ENCODE measurements at regions not wholly inside any gene's neighbourhood (a gene's known extent, or its start where the extent isn't known, plus 50 kb on each side); places are given as distances from the start of the nearest gene placed in this dataset.

DNA sequence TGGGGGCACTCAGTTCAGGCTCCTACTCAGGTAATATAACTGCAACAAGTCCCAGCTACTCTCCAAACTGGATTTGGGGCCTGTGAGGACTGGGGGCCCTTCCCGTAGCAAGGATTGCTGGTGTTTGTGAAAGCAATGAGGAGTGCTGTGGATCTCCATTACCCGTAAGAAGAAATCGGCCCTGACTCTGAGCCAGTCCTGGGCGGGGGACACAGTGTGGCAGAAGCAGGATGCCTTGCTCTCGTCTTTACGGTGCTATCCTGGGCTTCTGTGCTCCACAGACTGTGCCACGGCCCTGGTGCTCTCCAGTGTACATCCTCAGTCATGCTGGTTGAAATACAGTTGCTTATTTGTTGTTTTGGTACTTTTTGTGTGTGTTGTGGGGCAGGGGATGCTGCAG, 172.9 kb downstream of the NDUFA10 start:
- H3K4me1 Mint-ChIP-seq (ENCODE audit: low read depth), result no peaks in the 10 kb centered on the region
- H3K36me3 Mint-ChIP-seq (ENCODE audit: low read depth), result no peaks in the 10 kb centered on the region
- peaks cover 24% of the 10 kb centered on the region for H3K27me3 Mint-ChIP-seq
- H3K9me3 ChIP-seq (ENCODE audit: control insufficient read depth in 1 of 2, insufficient read depth in 1 of 2, low read length in 2 of 2), result peaks cover 11 to 18% of the 10 kb centered on the region in 2 experiments
- no peak for ATAC-seq (ENCODE audit: poor library complexity)
- no peak for DNase-seq
- peaks cover 11% of the 10 kb centered on the region for H3K9me3 Mint-ChIP-seq
- no peak overlapping the region for H3K27ac ChIP-seq (ENCODE audit: low read depth in 1 of 2, low read length in 2 of 2)
- no peaks in the 10 kb centered on the region for H3K36me3 ChIP-seq (ENCODE audit: insufficient read depth, low read length)
- ChIA-PET CTCF (no interaction called here), POLR2A (no interaction called here)
- H3K27me3 ChIP-seq (ENCODE audit: control insufficient read depth in 1 of 2, insufficient read depth in 2 of 2, low read length in 2 of 2), result peaks cover 0 to 5% of the 10 kb centered on the region in 2 experiments
- no peaks in the 10 kb centered on the region for H3K4me1 ChIP-seq (ENCODE audit: insufficient read depth, low read length)
- no peak overlapping the region for H3K4me3 Mint-ChIP-seq
- H3K4me3 ChIP-seq (ENCODE audit: low read length), result no peak overlapping the region
- no peak overlapping the region for H3K27ac Mint-ChIP-seq
- TF ChIP-seq, protein P1, sequence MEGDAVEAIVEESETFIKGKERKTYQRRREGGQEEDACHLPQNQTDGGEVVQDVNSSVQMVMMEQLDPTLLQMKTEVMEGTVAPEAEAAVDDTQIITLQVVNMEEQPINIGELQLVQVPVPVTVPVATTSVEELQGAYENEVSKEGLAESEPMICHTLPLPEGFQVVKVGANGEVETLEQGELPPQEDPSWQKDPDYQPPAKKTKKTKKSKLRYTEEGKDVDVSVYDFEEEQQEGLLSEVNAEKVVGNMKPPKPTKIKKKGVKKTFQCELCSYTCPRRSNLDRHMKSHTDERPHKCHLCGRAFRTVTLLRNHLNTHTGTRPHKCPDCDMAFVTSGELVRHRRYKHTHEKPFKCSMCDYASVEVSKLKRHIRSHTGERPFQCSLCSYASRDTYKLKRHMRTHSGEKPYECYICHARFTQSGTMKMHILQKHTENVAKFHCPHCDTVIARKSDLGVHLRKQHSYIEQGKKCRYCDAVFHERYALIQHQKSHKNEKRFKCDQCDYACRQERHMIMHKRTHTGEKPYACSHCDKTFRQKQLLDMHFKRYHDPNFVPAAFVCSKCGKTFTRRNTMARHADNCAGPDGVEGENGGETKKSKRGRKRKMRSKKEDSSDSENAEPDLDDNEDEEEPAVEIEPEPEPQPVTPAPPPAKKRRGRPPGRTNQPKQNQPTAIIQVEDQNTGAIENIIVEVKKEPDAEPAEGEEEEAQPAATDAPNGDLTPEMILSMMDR (IDR thresholded peaks at IDR 0.05), result no peak
- intact Hi-C loops (cut with DNase I, micrococcal nuclease), result no loop called here

DNA sequence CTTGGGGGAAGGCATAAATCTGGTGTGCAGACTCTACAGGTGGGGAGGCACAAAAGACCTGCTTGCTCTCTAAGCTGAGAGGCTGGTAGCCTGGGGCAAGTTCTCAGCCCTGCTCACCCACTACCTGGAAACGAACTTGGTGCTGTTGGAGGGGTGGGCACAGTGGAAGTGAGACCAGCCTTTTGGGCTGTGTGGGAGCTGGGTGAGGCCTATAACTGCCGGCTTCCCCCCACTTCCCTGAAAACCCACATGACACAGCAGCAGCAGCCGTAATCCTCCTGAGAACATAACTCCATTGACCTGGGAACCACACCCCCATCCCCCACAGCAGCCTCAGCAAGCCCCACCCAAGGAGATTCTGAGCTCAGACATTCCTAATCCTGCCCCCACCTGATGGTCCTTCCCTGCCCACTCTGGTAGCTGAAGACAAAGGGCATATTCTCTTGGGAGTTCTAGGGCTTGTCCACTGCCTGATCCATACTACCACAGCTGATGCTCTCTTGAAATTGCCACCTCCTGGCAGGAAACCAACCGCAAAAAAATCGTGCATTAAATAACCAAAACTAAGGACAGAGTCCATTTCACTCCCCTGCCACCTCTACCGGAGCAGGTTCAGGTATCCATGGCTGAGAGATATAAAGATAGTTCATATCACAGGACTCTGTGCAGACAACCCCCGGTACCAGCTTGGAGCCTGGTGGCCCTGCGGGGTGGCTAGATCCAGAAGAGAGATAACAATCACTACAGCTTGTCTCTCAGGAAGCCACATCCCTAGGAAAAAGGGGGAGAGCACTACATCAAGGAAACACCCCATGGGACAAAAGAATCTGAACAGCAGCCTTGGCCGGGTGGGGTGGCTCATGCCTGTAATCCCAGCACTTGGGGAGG, 178.1 kb downstream of the NDUFA10 start:
- H3K36me3 Mint-ChIP-seq (ENCODE audit: low read depth), result no peaks in the 10 kb centered on the region
- H3K27me3 Mint-ChIP-seq, result peaks cover 21% of the 10 kb centered on the region
- TF ChIP-seq, protein P1 (IDR thresholded peaks at IDR 0.05), result no peak
- ATAC-seq (ENCODE audit: poor library complexity) (no peak), DNase-seq (no peak)
- Histone ChIP-seq H3K27ac (ENCODE audit: low read depth in 1 of 2, low read length in 2 of 2) (no peak overlapping the region), H3K4me1 (ENCODE audit: insufficient read depth, low read length) (peaks cover 4% of the 10 kb centered on the region), H3K4me3 (ENCODE audit: low read length) (no peak overlapping the region), H3K27me3 (ENCODE audit: control insufficient read depth in 1 of 2, insufficient read depth in 2 of 2, low read length in 2 of 2) (no peaks in the 10 kb centered on the region), H3K36me3 (ENCODE audit: insufficient read depth, low read length) (no peaks in the 10 kb centered on the region), H3K9me3 (ENCODE audit: control insufficient read depth in 1 of 2, insufficient read depth in 1 of 2, low read length in 2 of 2) (peaks cover 8 to 18% of the 10 kb centered on the region in 2 experiments)
- no peak overlapping the region for H3K4me3 Mint-ChIP-seq
- POLR2A ChIA-PET, result no interaction called here
- CTCF ChIA-PET, result no interaction called here
- intact Hi-C loops (cut with DNase I, micrococcal nuclease), result no loop called here
- H3K4me1 Mint-ChIP-seq (ENCODE audit: low read depth), result no peaks in the 10 kb centered on the region
- H3K27ac Mint-ChIP-seq, result no peak overlapping the region
- peaks cover 19% of the 10 kb centered on the region for H3K9me3 Mint-ChIP-seq

DNA sequence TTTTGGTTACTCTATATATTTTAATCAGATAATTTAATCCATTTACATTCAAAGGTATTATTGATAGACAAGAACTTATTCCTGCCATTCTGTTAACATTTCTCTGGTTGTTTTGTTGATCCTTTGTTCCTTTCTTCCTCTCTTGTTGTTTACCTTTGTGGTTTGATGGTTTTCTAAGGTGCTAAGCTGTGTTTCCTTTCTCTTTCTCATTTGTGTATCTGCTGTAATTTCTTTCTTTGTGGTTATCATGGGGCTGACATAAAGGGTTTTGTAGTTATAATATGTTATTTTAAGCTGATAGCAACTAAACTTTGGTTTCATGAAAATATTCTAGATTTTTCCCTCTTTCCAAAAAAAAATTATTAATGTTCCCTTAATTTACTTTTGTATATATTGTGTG, 179.2 kb downstream of the NDUFA10 start:
- no peak overlapping the region for H3K27ac Mint-ChIP-seq

More for the DNA sequence above, 179.2 kb downstream of the NDUFA10 start:
- Histone ChIP-seq H3K9me3 (ENCODE audit: control insufficient read depth in 1 of 2, insufficient read depth in 1 of 2, low read length in 2 of 2) (peaks cover 0 to 10% of the 10 kb centered on the region in 2 experiments), H3K4me1 (ENCODE audit: insufficient read depth, low read length) (peaks cover 4% of the 10 kb centered on the region), H3K36me3 (ENCODE audit: insufficient read depth, low read length) (no peaks in the 10 kb centered on the region), H3K27ac (ENCODE audit: low read depth in 1 of 2, low read length in 2 of 2) (no peak overlapping the region), H3K4me3 (ENCODE audit: low read length) (no peak overlapping the region), H3K27me3 (ENCODE audit: control insufficient read depth in 1 of 2, insufficient read depth in 2 of 2, low read length in 2 of 2) (no peaks in the 10 kb centered on the region)
- H3K36me3 Mint-ChIP-seq (ENCODE audit: low read depth), result no peaks in the 10 kb centered on the region
- POLR2A ChIA-PET, result interaction anchor here (0.7 kb wide), 1 partner anchor 958 kb away, joined by 3 read pairs; no protein-coding TSS in a partner anchor
- intact Hi-C loops (cut with DNase I, micrococcal nuclease), result no loop called here
- peaks cover 19% of the 10 kb centered on the region for H3K9me3 Mint-ChIP-seq
- TF ChIP-seq, protein P1 (IDR thresholded peaks at IDR 0.05), result no peak
- no peak for ATAC-seq (ENCODE audit: poor library complexity)
- CTCF ChIA-PET, result no interaction called here
- peaks cover 26% of the 10 kb centered on the region for H3K27me3 Mint-ChIP-seq
- H3K4me3 Mint-ChIP-seq, result no peak overlapping the region
- DNase-seq, result peak in 1 of 14 experiments; percentile 23
- H3K4me1 Mint-ChIP-seq (ENCODE audit: low read depth), result no peaks in the 10 kb centered on the region
